Loucy (cell line): ENCODE measurements at regions not wholly inside any gene's neighbourhood (a gene's known extent, or its start where the extent isn't known, plus 50 kb on each side); places are given as distances from the start of the nearest gene placed in this dataset.

Experiments
- H2AFZ ChIP-seq: fragments of 200-600 bp; sonication (generic); 2 replicates; pipeline ENCODE4 v1.6.0; 2016; ENCODE audit warnings: antibody characterized with exemption, mild to moderate bottlenecking, low read length, moderate library complexity
- H3F3A ChIP-seq: fragments of 200-600 bp; 2 replicates; pipeline ENCODE4 v1.6.0; 2016; ENCODE audit warnings: antibody characterized with exemption, low read depth, mild to moderate bottlenecking
- H3K27me3 ChIP-seq: fragments of 200-600 bp; sonication (generic); 2 replicates; pipeline ENCODE4 v1.6.1; 2014; ENCODE audit warnings: low read length, mild to moderate bottlenecking; ENCODE audit not compliant: insufficient read depth, poor library complexity, severe bottlenecking
- H3K36me3 ChIP-seq: fragments of 200-600 bp; sonication (generic); 2 replicates; pipeline ENCODE4 v1.6.1; 2016; ENCODE audit warnings: low read length; ENCODE audit not compliant: insufficient read depth
- H3K4me1 ChIP-seq: fragments of 200-600 bp; sonication (generic); 2 replicates; pipeline ENCODE4 v1.5.1; 2014; ENCODE audit warnings: low read length, mild to moderate bottlenecking; ENCODE audit not compliant: insufficient read depth, poor library complexity, severe bottlenecking
- H3K4me2 ChIP-seq: fragments of 200-600 bp; sonication (generic); 2 replicates; pipeline ENCODE4 v1.6.0; 2014; ENCODE audit warnings: antibody characterized with exemption, low read length, low read depth, mild to moderate bottlenecking; ENCODE audit not compliant: poor library complexity, severe bottlenecking
- H3K4me3 ChIP-seq: fragments of 200-600 bp; sonication (generic); 2 replicates; pipeline ENCODE4 v1.5.1; 2014; ENCODE audit warnings: low read length, mild to moderate bottlenecking, mixed read lengths; ENCODE audit not compliant: poor library complexity, severe bottlenecking
- H3K79me2 ChIP-seq: fragments of 200-600 bp; sonication (generic); 2 replicates; pipeline ENCODE4 v1.6.1; 2014; ENCODE audit warnings: low read length; ENCODE audit not compliant: insufficient read depth
- H3K9ac ChIP-seq: fragments of 200-600 bp; sonication (generic); 2 replicates; pipeline ENCODE4 v1.6.0; 2014; ENCODE audit warnings: mild to moderate bottlenecking, low read depth, low read length, moderate library complexity; ENCODE audit not compliant: poor library complexity, severe bottlenecking
- H3K9me2 ChIP-seq: fragments of 200-600 bp; sonication (generic); replicated peaks from 2 replicates; pipeline ENCODE4 v1.6.1; 2016; ENCODE audit warnings: low read depth, low read length, mixed read lengths
- H3K9me3 ChIP-seq: fragments of 200-600 bp; sonication (generic); 2 replicates; pipeline ENCODE4 v1.6.1; 2014; ENCODE audit warnings: mild to moderate bottlenecking, antibody characterized with exemption, low read length, low read depth; ENCODE audit not compliant: insufficient read depth
- H4K20me1 ChIP-seq: fragments of 200-600 bp; sonication (generic); 2 replicates; pipeline ENCODE4 v1.6.0; 2014; ENCODE audit warnings: antibody characterized with exemption, low read length, mild to moderate bottlenecking; ENCODE audit not compliant: insufficient read depth, poor library complexity, severe bottlenecking
- EZH2phosphoT487 ChIP-seq: fragments of 200-600 bp; IDR thresholded peaks from 2 replicates; pipeline ENCODE4 v1.6.1; 2018; ENCODE audit warnings: antibody characterized with exemption, mild to moderate bottlenecking, moderate library complexity, borderline replicate concordance
- TF ChIP-seq, protein P1 (sequence below): fragments of 200-600 bp; sonication (generic); conservative IDR thresholded peaks from 2 replicates; pipeline ENCODE4 v1.5.1; 2014; ENCODE audit warnings: mild to moderate bottlenecking, antibody characterized with exemption, low read length

DNA sequence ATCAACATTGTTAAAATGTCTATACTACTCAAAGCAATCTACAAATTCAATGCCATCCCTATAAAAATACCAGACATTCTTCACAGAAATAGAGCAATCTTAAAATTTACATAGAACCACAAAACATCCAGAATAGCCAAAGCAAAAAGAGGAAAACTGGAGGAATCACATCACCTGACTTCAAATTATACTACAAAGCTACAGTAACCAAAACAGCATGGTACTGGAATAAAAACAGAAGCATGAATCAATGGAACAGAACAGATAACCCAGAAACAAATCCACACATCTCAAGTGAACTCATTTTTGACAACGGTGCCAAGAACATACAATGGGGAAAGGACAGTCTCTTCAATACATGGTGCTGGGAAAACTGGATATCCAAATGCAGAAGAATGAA lies 87.3 kb upstream of the EGFR start:
- H3K27me3 ChIP-seq, result no peaks in the 10 kb centered on the region
- H3K9me2 ChIP-seq, result no peaks in the 10 kb centered on the region
- H3K9ac ChIP-seq, result no peak overlapping the region
- no peak overlapping the region for H2AFZ ChIP-seq
- H3K4me2 ChIP-seq, result no peak overlapping the region
- no peaks in the 10 kb centered on the region for H3K4me1 ChIP-seq
- no peaks in the 10 kb centered on the region for H4K20me1 ChIP-seq
- H3K4me3 ChIP-seq, result no peak overlapping the region
- H3F3A ChIP-seq, result no peaks in the 10 kb centered on the region
- no peaks in the 10 kb centered on the region for H3K79me2 ChIP-seq
- H3K9me3 ChIP-seq, result no peaks in the 10 kb centered on the region
- TF ChIP-seq, protein P1, sequence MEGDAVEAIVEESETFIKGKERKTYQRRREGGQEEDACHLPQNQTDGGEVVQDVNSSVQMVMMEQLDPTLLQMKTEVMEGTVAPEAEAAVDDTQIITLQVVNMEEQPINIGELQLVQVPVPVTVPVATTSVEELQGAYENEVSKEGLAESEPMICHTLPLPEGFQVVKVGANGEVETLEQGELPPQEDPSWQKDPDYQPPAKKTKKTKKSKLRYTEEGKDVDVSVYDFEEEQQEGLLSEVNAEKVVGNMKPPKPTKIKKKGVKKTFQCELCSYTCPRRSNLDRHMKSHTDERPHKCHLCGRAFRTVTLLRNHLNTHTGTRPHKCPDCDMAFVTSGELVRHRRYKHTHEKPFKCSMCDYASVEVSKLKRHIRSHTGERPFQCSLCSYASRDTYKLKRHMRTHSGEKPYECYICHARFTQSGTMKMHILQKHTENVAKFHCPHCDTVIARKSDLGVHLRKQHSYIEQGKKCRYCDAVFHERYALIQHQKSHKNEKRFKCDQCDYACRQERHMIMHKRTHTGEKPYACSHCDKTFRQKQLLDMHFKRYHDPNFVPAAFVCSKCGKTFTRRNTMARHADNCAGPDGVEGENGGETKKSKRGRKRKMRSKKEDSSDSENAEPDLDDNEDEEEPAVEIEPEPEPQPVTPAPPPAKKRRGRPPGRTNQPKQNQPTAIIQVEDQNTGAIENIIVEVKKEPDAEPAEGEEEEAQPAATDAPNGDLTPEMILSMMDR, result no peak
- TF ChIP-seq EZH2phosphoT487, result no peak
- H3K36me3 ChIP-seq, result no peaks in the 10 kb centered on the region

DNA sequence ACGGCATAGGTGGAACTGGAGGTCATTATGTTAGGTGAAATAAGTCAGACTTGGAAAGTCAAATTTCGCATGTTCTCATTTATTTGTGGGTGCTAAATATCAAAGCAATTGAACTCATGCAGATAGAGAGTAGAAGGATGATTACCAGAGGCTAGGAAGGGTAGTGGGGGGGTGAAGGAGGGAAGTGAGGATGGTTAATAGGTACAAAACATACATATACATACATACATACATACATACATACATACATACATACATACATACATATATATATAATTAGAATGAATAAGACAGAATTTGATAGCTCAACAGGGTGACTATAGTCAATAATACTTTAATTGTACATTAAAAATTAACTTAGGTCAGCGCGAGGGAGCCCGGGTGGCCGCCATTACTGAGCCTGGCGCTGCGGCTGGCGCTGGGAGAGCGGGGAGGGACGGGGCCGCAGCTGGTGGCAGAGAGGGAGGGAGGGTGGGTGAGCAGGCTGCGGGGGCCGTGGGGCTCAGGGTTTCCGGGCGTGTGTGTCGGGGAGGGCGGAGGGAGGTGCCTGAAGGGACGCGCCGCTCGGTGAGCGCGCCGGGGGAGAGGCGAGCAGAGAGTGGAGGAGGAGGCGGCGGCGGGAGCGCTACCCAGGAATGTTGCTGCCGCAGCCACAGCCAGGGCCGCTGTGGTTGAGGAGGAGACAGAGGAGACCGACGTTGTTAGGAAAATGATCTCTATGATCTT lies 85.8 kb upstream of the EGFR start:
- H3F3A ChIP-seq, result no peaks in the 10 kb centered on the region
- H3K4me1 ChIP-seq, result no peaks in the 10 kb centered on the region
- no peaks in the 10 kb centered on the region for H3K9me2 ChIP-seq
- H3K27me3 ChIP-seq, result no peaks in the 10 kb centered on the region
- no peak overlapping the region for H2AFZ ChIP-seq
- no peaks in the 10 kb centered on the region for H4K20me1 ChIP-seq
- no peaks in the 10 kb centered on the region for H3K9me3 ChIP-seq
- H3K4me3 ChIP-seq, result no peak overlapping the region
- TF ChIP-seq, protein P1, result no peak
- TF ChIP-seq EZH2phosphoT487, result no peak
- no peak overlapping the region for H3K9ac ChIP-seq
- H3K36me3 ChIP-seq, result no peaks in the 10 kb centered on the region
- no peak overlapping the region for H3K4me2 ChIP-seq
- no peaks in the 10 kb centered on the region for H3K79me2 ChIP-seq

DNA sequence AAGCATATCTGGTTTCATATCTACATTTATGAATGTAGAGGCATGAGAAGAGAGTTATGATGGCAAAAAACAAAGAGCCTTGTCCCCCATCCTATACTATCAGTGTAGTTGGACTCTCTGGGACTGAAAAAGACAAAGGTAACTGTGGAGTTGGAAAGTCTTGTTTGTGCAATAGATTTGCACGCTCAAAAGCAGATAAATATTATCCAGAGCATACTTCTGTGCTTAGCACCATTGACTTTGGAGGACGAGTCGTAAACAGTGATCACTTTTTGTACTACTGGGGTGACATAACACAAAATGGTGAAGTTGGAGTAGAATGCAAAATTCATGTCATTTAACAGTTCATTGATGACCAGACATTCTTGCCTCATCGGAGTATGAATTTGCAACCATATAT lies 85.2 kb upstream of the EGFR start:
- Histone ChIP-seq H3K36me3 (no peaks in the 10 kb centered on the region), H3K4me3 (no peak overlapping the region), H3K79me2 (no peaks in the 10 kb centered on the region), H3K9me2 (no peaks in the 10 kb centered on the region), H3F3A (no peaks in the 10 kb centered on the region), H3K9me3 (no peaks in the 10 kb centered on the region), H3K27me3 (no peaks in the 10 kb centered on the region), H3K9ac (no peak overlapping the region), H2AFZ (no peak overlapping the region), H3K4me2 (no peak overlapping the region), H4K20me1 (no peaks in the 10 kb centered on the region), H3K4me1 (no peaks in the 10 kb centered on the region)
- TF ChIP-seq, protein P1, result no peak
- no peak for TF ChIP-seq EZH2phosphoT487
